ENCODE measurements at regions not wholly inside any gene's neighbourhood (a gene's known extent, or its start where the extent isn't known, plus 50 kb on each side); places are given as distances from the start of the nearest gene placed in this dataset. TPM values are rescaled to one million over a fixed set of nuclear protein-coding genes. Genes with fewer than 3 reads are reported as not detected.
A peak's percentile ranks its signal among the peaks of the same experiment; 100 is the strongest.

DNA sequence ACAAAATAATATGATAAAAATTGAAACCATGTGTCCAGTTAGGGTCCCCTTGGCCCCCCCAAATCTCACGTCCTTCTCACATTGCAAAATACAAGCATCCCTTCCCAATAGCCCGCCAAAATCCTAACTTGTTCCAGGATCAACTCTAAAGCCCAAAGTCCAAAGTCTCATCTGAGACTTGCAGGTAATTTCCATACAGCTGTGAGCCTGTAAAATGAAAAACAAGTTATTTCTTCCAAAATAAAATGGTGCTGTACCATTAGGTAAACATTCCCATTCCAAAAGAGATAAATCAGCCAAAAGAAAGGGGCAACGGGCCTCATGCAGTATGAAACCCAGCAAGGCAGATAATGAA, 51.0 kb upstream of the COBL start:
- Histone ChIP-seq H3K4me1 (ENCODE audit: control insufficient read depth, insufficient read depth, low read length) (peaks cover 5% of the 10 kb centered on the region), H3K27ac (ENCODE audit: low read depth, low read length) (no peak overlapping the region), H3K27me3 (ENCODE audit: control insufficient read depth, insufficient read depth, low read length) (no peaks in the 10 kb centered on the region), H3K36me3 (ENCODE audit: control insufficient read depth, insufficient read depth, low read length) (no peaks in the 10 kb centered on the region), H3K9me3 (ENCODE audit: control insufficient read depth, insufficient read depth, low read length) (no peaks in the 10 kb centered on the region), H3K4me3 (ENCODE audit: low read depth, low read length) (no peak overlapping the region)
- no peak for DNase-seq (ENCODE audit: low read depth in 4 of 6, low spot score in 6 of 6)
- WGBS (ENCODE audit: insufficient coverage) = 64% methylated on average over 3 of the region's 3 CpGs

DNA sequence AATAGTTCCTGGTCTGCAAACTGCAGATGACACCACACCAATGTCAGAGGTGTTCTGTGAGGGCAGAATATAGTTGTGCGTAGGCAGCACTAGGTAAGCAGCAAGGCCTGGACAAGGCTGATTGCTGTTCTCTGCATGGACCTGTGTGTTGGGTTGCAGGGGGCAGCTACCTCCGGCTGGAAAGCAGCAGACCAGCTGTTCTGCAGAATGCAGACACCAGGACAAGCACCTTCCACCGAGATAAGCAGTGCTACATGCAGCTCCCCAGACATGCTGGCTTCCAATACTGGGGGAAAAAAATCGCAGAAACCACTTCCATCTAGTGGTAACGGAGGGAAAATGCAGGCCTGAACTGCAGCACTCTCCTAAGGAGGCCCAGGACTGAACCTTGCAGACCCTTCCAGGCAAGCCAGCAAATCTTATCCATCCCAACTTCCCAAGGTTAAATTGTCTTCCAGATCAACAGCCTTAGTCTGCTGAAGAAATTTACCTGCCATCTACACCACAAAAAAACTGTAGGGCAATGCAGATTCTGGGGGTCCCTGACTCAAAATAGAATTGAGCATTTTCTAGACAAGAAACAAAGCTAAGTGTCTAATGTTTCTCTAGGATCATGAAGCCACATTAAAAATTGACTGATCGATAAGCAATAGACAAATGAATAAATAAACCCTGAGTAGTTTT, 50.5 kb upstream of the COBL start:
- H3K27ac ChIP-seq (ENCODE audit: low read depth, low read length) = no peak overlapping the region
- no peaks in the 10 kb centered on the region for H3K27me3 ChIP-seq (ENCODE audit: control insufficient read depth, insufficient read depth, low read length)
- no peaks in the 10 kb centered on the region for H3K36me3 ChIP-seq (ENCODE audit: control insufficient read depth, insufficient read depth, low read length)
- WGBS (ENCODE audit: insufficient coverage) = 47% methylated on average over 2 of the region's 6 CpGs
- no peaks in the 10 kb centered on the region for H3K9me3 ChIP-seq (ENCODE audit: control insufficient read depth, insufficient read depth, low read length)
- DNase-seq (ENCODE audit: low read depth in 4 of 6, low spot score in 6 of 6) = peak; percentile 45 to 94 (median 62)
- H3K4me1 ChIP-seq (ENCODE audit: control insufficient read depth, insufficient read depth, low read length) = peaks cover 5% of the 10 kb centered on the region
- H3K4me3 ChIP-seq (ENCODE audit: low read depth, low read length) = no peak overlapping the region

Small RNA genes in the stretch of these regions (small RNA-seq; reads per million reads assigned to genes)
- gene RF00322 (ENCODE audit: low replicate concordance) (not detected), gene RN7SL292P (ENCODE audit: low replicate concordance) (not detected), gene ROBO2P1 (ENCODE audit: low replicate concordance) (not detected)

All from spinal cord (tissue), 10 donors.